ENCODE measurements at regions not wholly inside any gene's neighbourhood (a gene's known extent, or its start where the extent isn't known, plus 50 kb on each side); places are given as distances from the start of the nearest gene placed in this dataset.
"Not testable (repeated sequence)": the region's sequence is repeated elsewhere in the genome, so short reads cannot be mapped to it uniquely, and the experiment has no call there.

DNA sequence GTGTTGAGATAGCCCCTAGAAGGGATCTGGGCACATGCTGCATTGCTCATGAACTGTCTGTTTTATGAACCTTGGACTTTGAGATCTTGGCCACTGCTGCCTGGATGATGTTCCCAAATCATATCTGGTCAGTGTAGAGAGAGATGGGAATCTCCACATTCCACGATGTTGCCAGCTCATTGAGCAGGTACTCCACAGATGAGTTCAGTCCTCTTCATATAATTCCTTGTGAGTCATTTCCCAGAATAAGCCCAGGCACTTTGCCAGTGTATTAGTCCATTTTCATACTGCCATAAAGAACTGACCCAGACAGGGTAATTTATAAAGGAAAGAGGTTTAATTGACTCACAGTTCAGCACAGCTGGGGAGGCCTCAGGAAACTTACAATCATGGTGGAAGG lies 254.0 kb upstream of the RUNX1 start:
- no peak for DNase-seq (ENCODE audit: low read depth in 3 of 3, low spot score in 2 of 3)

DNA sequence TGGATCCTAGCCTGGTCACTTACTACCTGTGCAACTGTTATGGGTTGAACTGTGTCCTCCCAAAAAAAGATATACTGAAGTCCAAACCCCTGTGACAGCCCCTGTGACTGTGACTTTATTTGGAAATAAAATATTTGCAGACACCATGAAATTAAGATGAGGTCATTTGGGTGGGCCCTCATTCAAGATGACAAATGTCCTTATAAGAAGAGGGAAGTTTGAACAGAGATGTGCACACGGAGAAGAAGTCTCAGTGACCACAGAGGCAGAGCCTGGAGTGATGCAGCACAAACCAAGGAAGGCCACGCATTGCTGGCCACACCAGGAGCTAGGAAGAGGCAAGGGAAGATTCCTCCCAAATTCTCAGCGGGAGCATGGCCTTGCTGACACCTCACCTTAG lies 249.7 kb upstream of the RUNX1 start:
- no peak for DNase-seq (ENCODE audit: low read depth in 3 of 3, low spot score in 2 of 3)

DNA sequence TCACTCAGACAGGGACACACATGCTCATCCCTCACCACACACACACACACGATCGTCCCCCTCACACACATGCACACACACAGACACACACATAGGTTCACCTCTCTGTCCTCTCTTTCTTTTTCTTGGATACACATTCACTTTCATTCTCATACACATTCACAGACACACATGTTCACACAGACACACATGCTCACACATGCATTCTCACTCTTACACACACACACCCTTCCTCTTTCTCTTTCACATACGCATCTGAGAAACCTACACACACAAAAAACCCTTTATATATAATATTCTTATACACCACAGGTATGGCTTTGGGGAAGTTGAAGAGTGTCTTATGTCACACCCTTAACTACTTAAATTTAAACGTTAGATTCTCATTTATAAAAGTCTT lies 248.6 kb upstream of the RUNX1 start:
- no peak for DNase-seq (ENCODE audit: low read depth in 3 of 3, low spot score in 2 of 3)

DNA sequence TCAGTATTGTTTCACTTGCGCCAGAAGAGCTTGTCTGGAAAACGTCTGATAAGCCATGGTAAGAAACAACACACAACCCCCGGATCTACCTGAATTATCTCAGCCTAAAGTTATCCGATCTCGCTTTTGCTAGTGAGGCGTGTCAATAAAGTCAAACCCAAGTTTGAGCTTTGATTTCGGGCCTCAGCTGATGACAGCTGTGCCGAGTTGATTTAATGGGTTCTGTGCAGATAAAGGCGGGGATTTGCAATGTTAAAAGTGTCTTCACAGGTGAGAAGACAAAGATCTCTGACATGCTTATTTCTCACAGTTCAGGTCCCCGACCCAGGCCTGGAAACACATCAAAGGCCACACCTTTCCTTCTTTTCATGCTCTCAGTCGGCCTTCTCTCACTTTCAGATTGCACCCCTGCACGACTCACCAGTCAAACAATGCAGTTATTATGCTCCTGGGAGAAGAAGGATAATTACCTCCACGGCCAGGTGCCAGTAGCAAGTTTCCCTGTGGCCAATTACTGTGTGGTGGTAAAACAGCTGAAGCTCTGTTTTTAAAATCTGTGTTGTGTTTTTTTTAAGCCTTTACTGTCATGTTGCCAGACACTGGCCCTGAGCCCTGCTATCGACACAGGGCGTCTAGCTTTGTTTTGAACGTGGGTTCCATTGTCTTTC lies 245.3 kb upstream of the RUNX1 start:
- DNase-seq (ENCODE audit: low read depth in 3 of 3, low spot score in 2 of 3): peak in 1 of 3 donors; percentile 23

DNA sequence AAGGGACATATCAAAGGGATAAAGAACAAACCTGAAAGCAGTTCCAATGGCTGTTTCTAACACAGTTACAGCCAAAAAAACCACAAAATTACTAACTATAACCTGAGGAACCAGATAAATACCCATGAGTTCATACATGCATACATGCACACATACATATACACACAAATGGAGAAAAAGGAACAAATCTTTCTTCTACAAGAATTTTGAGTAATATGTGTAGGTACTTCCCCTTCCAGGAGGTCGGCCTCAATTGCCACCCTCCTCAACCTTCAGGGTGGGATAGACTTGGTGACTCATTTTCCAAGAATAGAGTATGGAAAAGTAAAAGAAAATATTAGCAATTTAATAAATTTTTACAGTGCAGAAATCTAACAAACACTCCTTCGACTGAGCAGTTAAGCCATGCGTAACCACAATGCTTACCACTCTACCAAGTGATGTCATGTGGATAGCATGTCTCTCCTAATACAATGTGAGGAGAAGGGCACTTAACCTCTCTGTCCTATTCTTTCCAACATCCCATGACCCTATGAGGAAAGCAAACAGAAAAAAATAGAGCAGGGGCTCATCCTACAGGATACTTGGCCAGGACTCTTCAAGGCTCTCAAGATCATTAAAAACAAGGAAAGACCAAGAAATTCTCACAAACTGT lies 243.0 kb upstream of the RUNX1 start:
- no peak for DNase-seq (ENCODE audit: low read depth in 3 of 3, low spot score in 2 of 3)

DNA sequence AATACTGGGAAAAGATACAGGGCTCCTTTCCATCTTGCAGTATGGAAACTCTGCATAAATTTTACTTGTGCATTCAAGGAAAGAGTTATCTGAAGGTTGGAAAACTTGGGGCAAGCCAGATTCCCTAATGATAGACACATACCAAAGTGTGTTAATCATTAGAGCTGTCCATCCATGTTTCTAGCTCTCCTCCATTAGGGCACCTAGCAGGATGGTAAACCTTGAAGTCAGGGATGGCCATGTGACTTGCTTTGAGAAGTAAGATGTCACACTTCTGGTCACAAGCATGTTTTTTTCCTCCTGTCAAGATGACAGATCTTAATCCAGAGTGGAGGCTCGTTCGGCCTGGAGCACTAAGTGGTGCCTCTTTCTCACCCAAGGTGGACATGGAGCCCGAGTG lies 241.9 kb upstream of the RUNX1 start:
- DNase-seq (ENCODE audit: low read depth in 3 of 3, low spot score in 2 of 3): no peak

DNA sequence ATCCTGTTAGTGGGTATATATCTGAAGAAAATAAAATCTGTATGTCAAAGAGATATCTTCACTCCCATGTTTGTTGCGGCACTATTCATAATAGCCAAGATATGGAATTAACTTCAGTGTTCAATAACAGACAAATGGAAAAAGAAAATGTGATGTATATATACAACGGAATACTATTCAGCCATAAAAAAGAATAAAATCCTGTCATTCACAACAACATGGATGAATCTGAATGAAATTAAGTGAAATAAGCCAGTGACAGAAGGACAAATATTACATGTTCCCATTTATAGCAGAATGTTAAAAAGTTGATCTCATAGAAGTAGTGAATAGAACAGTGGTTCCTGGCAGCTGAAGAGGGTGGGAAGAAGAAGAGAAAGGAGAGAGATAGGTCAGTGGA lies 239.1 kb upstream of the RUNX1 start:
- DNase-seq (ENCODE audit: low read depth in 3 of 3, low spot score in 2 of 3): no peak

DNA sequence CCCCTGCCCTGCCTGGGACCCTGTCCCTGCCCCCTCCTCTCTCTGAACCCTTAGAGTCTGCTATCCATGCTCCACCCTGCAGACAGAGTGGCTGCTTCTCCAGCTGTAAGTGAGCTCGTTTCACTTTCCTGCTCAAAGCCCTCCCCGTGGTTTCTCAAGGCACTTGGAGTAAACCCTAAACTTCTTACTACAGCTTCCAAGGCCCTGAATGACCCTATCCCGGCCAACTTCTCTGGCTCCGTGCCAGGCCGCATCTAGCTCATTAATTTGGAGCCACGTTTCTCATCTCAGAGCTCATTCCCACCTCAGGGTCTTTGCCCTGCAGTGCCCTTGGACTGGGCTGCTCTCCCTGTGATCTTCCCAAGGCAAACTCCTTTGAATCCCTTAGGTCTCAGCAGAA lies 235.1 kb upstream of the RUNX1 start:
- DNase-seq (ENCODE audit: low read depth in 3 of 3, low spot score in 2 of 3): no peak

DNA sequence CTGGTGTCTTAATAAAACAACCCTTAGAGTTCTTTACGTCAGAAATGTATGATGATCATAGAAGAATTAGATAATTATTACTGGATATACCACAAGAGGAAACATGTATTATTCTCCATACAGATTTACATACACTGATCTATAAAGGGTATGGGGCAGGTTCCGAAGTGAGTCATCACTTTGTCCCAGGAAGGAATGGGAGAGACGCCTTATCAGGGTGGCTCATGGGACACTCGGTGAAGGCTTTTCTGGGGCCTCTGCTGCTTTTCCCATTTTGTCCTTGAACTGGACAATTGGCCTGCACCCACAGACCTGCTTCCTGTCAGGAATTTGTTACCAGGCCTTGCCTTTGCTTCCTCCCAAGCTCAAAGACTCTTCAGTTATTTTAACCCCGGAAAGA lies 233.8 kb upstream of the RUNX1 start:
- no peak for DNase-seq (ENCODE audit: low read depth in 3 of 3, low spot score in 2 of 3)

DNA sequence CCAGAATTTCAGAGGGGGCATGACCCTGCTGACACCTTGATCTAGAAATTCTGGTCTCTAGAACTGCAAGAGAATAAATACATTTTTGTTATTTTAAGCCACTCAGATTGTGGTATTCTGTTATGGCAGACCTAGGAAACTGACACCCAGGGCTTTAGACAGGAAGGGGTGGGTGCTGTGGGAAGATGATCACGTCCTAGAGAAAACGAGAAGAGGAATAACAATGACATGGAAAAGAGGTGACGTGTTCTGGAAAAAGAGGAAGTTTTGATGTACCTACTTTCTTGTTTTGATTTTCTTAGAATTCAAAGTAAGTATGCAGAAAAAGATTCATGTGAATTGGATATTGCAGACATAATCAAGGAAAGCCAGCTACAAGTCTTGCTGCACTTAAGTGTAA lies 232.9 kb upstream of the RUNX1 start:
- DNase-seq (ENCODE audit: low read depth in 3 of 3, low spot score in 2 of 3): no peak

DNA sequence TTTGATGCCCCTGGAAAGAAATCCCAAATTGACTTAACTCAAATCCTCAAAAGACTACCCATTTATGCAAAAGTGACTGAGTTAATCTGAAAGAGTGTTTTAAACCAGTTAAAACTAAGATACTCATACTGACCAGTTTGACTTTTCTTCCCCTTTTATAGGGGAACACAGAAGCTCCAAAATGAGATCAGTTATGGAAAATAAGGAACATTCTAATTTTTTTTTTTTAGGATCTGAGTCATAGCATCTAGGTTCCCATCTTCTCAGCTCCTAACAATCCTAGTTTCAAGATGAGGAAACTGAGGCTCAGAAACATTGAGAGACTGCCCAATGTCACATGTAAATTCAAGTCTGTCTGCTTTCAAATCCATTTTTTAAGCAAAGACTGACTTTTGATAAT lies 231.1 kb upstream of the RUNX1 start:
- no peak for DNase-seq (ENCODE audit: low read depth in 3 of 3, low spot score in 2 of 3)

DNA sequence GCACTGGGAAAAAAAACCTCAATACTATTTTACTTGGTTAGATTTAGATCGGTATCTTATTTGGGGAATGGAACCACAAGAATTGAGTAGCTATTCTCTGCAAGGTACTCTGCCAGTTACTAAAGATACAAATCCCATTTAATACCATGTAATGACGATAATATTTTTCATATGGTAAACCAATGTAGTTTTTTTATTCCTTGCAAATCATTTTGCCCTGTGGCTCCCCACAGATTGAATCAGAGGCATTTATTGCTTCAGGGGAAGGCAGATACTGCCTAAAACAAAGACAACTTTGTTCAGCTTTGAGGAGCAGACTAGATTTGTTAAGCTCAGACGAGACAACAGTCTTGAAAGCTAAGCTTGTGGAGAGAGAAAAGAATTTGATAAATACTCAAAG lies 226.7 kb upstream of the RUNX1 start:
- DNase-seq (ENCODE audit: low read depth in 3 of 3, low spot score in 2 of 3): no peak

DNA sequence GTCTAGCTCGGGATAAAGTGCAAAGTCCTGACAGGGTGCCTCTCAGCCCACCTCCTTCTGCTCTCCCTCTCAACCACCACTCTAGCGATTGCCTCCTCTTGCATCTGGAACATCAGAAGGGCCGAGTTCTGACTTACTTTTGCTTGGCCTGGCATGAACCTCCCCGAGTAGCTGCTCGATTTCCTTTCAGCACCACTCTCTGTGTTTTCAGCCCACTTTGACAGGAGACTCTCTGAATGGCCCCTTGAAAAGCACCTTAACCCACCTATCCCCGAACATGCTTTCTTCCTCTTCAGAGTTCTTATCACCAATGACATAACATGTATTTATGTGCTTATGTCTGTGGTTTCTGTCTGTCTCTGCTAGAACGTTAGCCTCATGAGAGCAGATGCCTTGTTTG lies 225.8 kb upstream of the RUNX1 start:
- no peak for DNase-seq (ENCODE audit: low read depth in 3 of 3, low spot score in 2 of 3)

DNA sequence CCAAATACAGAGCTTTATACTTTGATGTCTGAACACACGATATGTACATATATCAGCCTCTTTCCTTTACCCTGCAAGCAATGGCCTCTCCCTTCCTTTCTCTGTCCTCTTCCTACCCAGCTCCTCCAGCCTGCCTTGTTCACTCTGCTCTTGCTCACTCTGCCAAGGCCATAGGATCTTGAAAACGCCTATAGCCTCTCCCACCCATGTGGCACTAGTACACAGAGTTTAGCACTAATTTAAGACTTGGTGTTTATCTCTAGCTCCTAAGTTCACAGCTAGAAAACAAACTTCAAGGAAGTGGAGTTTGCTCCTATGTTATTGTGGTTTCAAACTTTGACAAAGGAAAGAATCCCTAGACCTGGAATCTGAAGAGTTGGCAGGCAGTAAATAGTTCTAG lies 225.0 kb upstream of the RUNX1 start:
- DNase-seq (ENCODE audit: low read depth in 3 of 3, low spot score in 2 of 3): no peak

DNA sequence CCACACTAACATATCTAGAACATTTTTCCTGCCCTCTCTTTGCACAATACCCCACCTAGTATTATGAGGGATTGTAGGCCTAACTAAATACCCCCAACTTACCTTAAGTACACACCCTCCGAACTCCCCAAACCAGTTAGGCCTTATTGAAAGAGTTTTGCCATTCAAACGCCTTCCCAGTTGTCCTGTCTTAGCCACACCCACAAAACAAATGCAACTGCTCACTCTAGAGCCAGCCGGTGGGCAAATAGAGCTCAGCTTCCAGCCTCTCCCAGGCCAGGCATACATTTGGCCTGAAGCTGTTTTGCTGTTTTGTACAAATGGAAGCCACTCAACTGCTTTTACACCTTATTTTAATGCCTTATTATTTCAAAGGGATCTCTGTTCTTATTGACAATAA lies 224.2 kb upstream of the RUNX1 start:
- no peak for DNase-seq (ENCODE audit: low read depth in 3 of 3, low spot score in 2 of 3)

DNA sequence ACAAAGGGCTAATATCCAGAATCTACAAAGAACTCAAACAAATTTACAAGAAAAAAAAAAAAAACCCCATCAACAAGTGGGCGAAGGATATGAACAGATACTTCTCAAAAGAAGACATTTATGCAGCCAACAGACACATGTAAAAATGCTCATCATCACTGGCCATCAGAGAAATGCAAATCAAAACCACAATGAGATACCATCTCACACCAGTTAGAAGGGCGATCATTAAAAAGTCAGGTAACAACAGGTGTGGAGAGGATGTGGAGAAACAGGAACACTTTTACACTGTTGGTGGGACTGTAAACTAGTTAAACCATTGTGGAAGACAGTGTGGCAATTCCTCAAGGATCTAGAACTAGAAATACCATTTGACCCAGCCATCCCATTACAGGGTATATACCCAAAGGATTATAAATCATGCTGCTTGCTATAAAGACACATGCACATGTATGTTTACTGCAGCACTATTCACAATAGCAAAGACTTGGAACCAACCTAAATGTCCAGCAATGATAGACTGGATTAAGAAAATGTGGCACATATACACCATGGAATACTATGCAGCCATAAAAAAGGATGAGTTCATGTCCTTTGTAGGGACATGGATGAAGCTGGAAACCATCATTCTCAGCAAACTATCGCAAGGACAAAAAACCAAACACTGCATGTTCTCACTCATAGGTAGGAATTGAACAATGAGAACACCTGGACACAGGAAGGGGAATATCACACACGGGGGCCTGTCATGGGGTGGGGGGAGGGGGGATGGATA lies 222.4 kb upstream of the RUNX1 start:
- DNase-seq (ENCODE audit: low read depth in 3 of 3, low spot score in 2 of 3): not testable (repeated sequence)

DNA sequence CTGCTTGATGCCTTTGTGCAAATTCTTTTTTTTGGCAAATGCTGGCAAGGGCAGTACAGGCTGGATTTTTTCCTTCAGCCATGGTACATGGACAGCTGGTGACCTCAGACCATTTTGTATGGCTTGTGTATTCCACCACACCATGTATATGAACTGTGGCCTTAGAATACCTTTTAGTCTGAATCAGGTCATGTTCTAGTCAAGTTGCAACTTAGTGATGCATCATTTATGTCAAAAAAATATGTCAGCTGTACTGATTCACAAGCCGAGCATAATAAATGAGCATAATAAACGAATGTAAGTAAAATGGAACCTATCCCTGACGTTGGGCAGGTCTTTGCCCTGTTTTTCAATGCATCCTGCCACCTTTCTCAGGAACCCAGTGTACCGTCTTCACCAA lies 219.7 kb upstream of the RUNX1 start:
- DNase-seq (ENCODE audit: low read depth in 3 of 3, low spot score in 2 of 3): no peak

DNA sequence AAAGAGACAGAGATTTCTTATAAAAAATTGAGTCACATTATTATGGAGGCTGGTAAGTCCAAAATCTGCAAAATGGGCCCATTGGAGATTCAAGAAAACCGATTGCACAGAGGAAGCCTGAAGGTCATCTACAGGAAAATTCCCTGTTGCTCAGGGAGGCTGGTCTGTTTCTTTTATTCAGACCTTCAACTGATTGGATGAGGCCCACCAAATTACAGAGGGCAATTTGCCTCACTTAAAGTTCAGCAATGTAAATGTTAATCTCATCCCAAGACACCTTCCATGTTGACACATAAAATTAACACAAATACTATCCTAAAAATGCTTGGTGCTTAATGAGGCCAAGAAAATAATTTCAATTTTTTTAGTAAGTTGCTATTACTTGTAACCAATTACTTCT lies 219.2 kb upstream of the RUNX1 start:
- no peak for DNase-seq (ENCODE audit: low read depth in 3 of 3, low spot score in 2 of 3)

DNA sequence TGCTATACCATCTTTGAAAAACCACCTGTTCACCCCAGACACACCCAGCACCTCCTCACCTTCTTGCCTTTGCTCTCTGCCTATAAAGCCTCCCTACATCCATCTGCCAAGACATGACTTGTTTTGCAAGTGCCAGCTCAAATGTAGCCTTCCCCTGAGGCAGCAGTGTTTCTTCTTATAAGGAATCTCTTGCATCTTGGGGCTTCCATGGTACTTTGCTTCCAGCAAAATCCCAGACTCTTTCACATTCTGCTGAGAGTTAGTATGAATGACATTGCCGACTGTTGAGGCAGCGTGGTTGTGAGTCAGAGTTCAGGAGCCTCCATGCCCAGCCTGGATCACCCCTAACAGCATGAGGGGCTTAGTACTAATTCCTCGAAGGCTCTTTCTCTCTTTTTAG lies 217.4 kb upstream of the RUNX1 start:
- DNase-seq (ENCODE audit: low read depth in 3 of 3, low spot score in 2 of 3): no peak

DNA sequence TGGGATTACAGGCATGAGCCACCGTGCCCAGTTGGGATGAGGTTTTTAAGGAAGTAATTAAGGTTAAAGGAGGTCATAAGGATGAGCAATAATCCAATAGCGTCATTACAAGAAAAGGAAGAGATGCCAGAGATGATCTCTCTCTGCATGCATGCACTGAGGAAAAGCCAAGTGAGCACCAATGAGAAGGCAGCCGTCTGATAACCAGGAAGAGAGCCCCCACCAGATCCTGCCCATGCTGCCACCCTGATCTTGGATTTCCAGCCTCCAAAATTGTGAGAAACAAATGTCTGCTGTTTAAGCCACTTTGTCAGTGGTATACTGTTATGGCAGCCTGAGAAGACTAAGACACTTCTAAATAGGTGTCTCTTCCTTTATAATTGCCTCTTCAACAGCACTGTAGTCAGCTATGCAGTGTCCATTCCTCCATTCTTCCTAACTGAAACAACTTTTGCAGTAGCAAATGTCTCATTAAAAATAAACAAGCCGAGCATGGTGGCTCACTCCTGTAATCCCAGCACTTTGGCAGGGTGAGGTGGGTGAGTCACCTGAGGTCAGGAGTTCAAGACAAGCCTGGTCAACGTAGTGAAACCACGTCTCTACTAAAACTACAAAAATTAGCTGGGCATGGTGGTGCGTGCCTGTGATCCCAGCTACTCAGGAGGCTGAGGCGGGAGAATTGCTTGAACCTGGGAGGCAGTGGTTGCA lies 216.2 kb upstream of the RUNX1 start:
- no peak for DNase-seq (ENCODE audit: low read depth in 3 of 3, low spot score in 2 of 3)

DNA sequence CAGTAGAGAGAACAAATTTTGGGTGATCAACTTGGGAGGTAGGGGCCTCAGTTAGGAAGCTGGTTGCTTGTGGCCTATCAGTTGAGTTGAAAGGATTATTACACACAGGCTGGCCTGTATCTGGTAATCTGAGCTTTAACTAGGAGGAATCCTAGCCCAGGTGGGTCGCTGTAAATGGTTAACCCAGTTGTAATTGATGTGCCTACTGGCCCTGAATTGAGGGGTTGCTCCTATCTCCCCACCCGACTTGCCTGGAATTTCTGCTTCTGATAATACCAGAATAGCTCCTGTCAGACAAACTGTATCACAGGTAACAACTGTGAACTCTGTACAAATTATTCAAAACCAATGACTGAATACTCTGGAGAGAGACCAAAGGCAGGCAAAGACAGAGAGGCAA lies 210.4 kb upstream of the RUNX1 start:
- DNase-seq (ENCODE audit: low read depth in 3 of 3, low spot score in 2 of 3): no peak

DNA sequence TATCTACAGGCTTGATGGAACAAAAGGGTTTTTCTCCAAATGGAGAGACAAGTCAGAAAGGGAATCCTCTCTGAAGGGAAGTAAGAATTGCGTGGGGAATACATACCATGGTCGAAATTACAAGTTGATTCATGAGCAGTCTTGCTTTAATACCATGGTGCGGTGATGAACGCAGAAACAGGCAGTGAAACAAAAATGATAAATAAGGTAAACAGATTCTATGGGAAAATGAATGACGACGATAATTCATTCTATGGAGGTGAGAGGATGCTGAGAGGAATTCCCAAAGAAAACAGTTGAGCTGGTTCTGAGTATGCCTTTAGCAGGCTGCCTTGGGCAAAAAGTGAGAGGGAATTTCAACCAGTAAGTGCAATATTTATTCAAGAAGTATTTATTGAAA lies 209.4 kb upstream of the RUNX1 start:
- no peak for DNase-seq (ENCODE audit: low read depth in 3 of 3, low spot score in 2 of 3)

Data from right renal cortex interstitium (tissue), 3 donors.